Neural progenitor cell (in vitro differentiated cells): ENCODE measurements at regions not wholly inside any gene's neighbourhood (a gene's known extent, or its start where the extent isn't known, plus 50 kb on each side); places are given as distances from the start of the nearest gene placed in this dataset.
A peak's percentile ranks its signal among the peaks of the same experiment; 100 is the strongest.

Experiments used
- DNase-seq: peaks from one replicate; pipeline ENCODE4 v3.0.0-alpha.2; 2016; ENCODE audit warnings: low spot score
- H2AFZ ChIP-seq: fragments of 200-600 bp; sonication (generic); replicated peaks from 2 replicates; pipeline ENCODE4 v1.6.1; 2016; ENCODE audit warnings: antibody characterized with exemption
- H3F3A ChIP-seq: fragments of 200-600 bp; sonication (generic); 2 replicates; pipeline ENCODE4 v1.6.1; 2016; ENCODE audit warnings: antibody characterized with exemption, low read depth
- H3K27ac ChIP-seq: fragments of 200-600 bp; sonication (generic); 2 replicates; pipeline ENCODE4 v1.5.1; 2016; ENCODE audit warnings: mild to moderate bottlenecking
- H3K27me3 ChIP-seq: fragments of 200-600 bp; sonication (generic); 2 replicates; pipeline ENCODE4 v1.6.1; 2016; ENCODE audit warnings: mild to moderate bottlenecking, moderate library complexity
- H3K36me3 ChIP-seq: fragments of 200-600 bp; sonication (generic); 2 replicates; pipeline ENCODE4 v1.5.1; 2016
- H3K4me1 ChIP-seq: fragments of 200-600 bp; sonication (generic); 2 replicates; pipeline ENCODE4 v1.6.1; 2016; ENCODE audit warnings: mixed run types
- H3K4me2 ChIP-seq: fragments of 200-600 bp; sonication (generic); 2 replicates; pipeline ENCODE4 v1.6.1; 2016
- H3K4me3 ChIP-seq: fragments of 200-600 bp; sonication (generic); 2 replicates; pipeline ENCODE4 v1.5.1; 2016
- H3K79me2 ChIP-seq: fragments of 200-600 bp; sonication (generic); 2 replicates; pipeline ENCODE4 v1.6.1; 2016; ENCODE audit warnings: low read depth
- H3K9ac ChIP-seq: fragments of 200-600 bp; sonication (generic); 2 replicates; pipeline ENCODE4 v1.6.1; 2016
- H3K9me3 ChIP-seq: fragments of 200-600 bp; sonication (generic); 2 replicates; pipeline ENCODE4 v1.5.1; 2016; ENCODE audit warnings: low read depth
- H4K20me1 ChIP-seq: fragments of 200-600 bp; sonication (generic); 2 replicates; pipeline ENCODE4 v1.6.1; 2016; ENCODE audit warnings: low read depth
- H3K27ac Mint-ChIP-seq: 3 replicates; pipeline ENCODE4 v1.8.0; 2021; ENCODE audit warnings: mixed read lengths
- H3K27me3 Mint-ChIP-seq: 2 replicates; pipeline ENCODE4 v1.8.0; 2022; ENCODE audit warnings: low read depth, mild to moderate bottlenecking, inconsistent platforms, moderate library complexity, mixed read lengths; ENCODE audit not compliant: insufficient read depth
- H3K36me3 Mint-ChIP-seq: 3 replicates; pipeline ENCODE4 v1.8.0; 2021; ENCODE audit warnings: mixed read lengths
- H3K4me1 Mint-ChIP-seq: 3 replicates; pipeline ENCODE4 v1.8.0; 2021; ENCODE audit warnings: mixed read lengths
- H3K4me3 Mint-ChIP-seq: 3 replicates; pipeline ENCODE4 v1.8.0; 2021; ENCODE audit warnings: mild to moderate bottlenecking, moderate library complexity, mixed read lengths
- H3K9me3 Mint-ChIP-seq: 3 replicates; pipeline ENCODE4 v1.8.0; 2020; ENCODE audit warnings: mixed read lengths
- CTCF ChIP-seq: fragments of 200-600 bp; sonication (generic); IDR thresholded peaks from 2 replicates; pipeline ENCODE4 v1.5.1; 2017; ENCODE audit warnings: antibody characterized with exemption, mild to moderate bottlenecking
- EZH2 ChIP-seq: fragments of 200-600 bp; sonication (generic); IDR thresholded peaks from 2 replicates; pipeline ENCODE4 v1.6.1; 2017; ENCODE audit warnings: antibody characterized with exemption, mild to moderate bottlenecking, moderate library complexity
- EZH2phosphoT487 ChIP-seq: fragments of 200-600 bp; sonication (generic); IDR thresholded peaks from 2 replicates; pipeline ENCODE4 v1.6.1; 2017; ENCODE audit warnings: antibody characterized with exemption

GRCh38 chr6:56370561-56371211 is 123.3 kb upstream of the COL21A1 start:
- Histone ChIP-seq H2AFZ (no peak overlapping the region), H3K4me1 (peaks cover 17% of the 10 kb centered on the region), H4K20me1 (no peaks in the 10 kb centered on the region), H3K36me3 (no peaks in the 10 kb centered on the region), H3K9me3 (no peaks in the 10 kb centered on the region), H3K27me3 (no peaks in the 10 kb centered on the region), H3K4me2 (no peak overlapping the region), H3K27ac (no peak overlapping the region), H3K4me3 (no peak overlapping the region), H3K9ac (no peak overlapping the region), H3K79me2 (no peaks in the 10 kb centered on the region), H3F3A (no peaks in the 10 kb centered on the region)
- DNase-seq, result no peak
- Mint-ChIP-seq H3K4me3 (no peak overlapping the region), H3K27me3 (no peaks in the 10 kb centered on the region), H3K4me1 (peaks cover 15% of the 10 kb centered on the region), H3K36me3 (no peaks in the 10 kb centered on the region), H3K9me3 (no peaks in the 10 kb centered on the region), H3K27ac (no peak overlapping the region)
- no peak for TF ChIP-seq CTCF
- TF ChIP-seq EZH2phosphoT487, result no peak
- no peak for TF ChIP-seq EZH2

- Mint-ChIP-seq H3K36me3 (no peaks in the 10 kb centered on the region), H3K9me3 (no peaks in the 10 kb centered on the region), H3K27ac (no peak overlapping the region), H3K27me3 (no peaks in the 10 kb centered on the region), H3K4me1 (peaks cover 15% of the 10 kb centered on the region), H3K4me3 (no peak overlapping the region)
- no peaks in the 10 kb centered on the region for H3F3A ChIP-seq
- peak; percentile 68 for DNase-seq
- TF ChIP-seq CTCF, result peak; percentile 58
- TF ChIP-seq EZH2phosphoT487, result no peak
- H3K4me1 ChIP-seq, result peaks cover 17% of the 10 kb centered on the region
- no peaks in the 10 kb centered on the region for H3K36me3 ChIP-seq
- no peaks in the 10 kb centered on the region for H3K79me2 ChIP-seq
- H3K9me3 ChIP-seq, result no peaks in the 10 kb centered on the region
- no peaks in the 10 kb centered on the region for H3K27me3 ChIP-seq
- H2AFZ ChIP-seq, result peak overlapping the region; percentile 60
- H3K9ac ChIP-seq, result no peak overlapping the region
- H3K4me3 ChIP-seq, result no peak overlapping the region
- H4K20me1 ChIP-seq, result no peaks in the 10 kb centered on the region
- no peak overlapping the region for H3K27ac ChIP-seq
- no peak overlapping the region for H3K4me2 ChIP-seq
Observed at GRCh38 chr6:56370127-56370540, 122.8 kb upstream of the COL21A1 start.

DNA sequence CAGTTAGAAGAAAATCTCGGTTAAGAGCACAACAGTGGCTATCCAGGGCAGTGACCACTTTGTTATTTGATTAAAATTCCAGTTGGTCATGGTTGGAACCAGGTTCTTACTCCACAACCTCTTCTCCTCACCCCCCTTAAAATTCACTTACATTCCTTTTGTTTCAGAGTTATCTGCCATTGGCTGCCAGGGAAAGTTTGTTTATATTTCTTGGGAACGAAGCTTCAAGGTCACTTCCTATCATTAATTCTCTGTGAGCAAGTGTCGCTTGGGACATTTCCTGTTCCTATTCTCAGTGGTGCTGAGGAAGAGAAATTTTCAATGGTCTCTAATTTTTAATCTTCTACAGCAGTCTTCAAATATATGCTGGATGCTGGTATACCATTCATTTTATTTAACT is 121.1 kb upstream of the COL21A1 start:
- H3K4me1 Mint-ChIP-seq, result peaks cover 17% of the 10 kb centered on the region
- TF ChIP-seq EZH2phosphoT487 (no peak), CTCF (no peak), EZH2 (no peak)
- no peaks in the 10 kb centered on the region for H3K9me3 Mint-ChIP-seq

More for the DNA sequence above, 121.1 kb upstream of the COL21A1 start:
- H3K9ac ChIP-seq, result no peak overlapping the region
- H3K4me2 ChIP-seq, result no peak overlapping the region
- no peak overlapping the region for H3K27ac Mint-ChIP-seq
- H3K4me3 ChIP-seq, result no peak overlapping the region
- no peak for DNase-seq
- H3K79me2 ChIP-seq, result no peaks in the 10 kb centered on the region
- H3K9me3 ChIP-seq, result no peaks in the 10 kb centered on the region
- no peaks in the 10 kb centered on the region for H4K20me1 ChIP-seq
- no peak overlapping the region for H2AFZ ChIP-seq
- H3K4me3 Mint-ChIP-seq, result no peak overlapping the region
- H3K36me3 ChIP-seq, result no peaks in the 10 kb centered on the region
- H3K27me3 ChIP-seq, result no peaks in the 10 kb centered on the region
- H3F3A ChIP-seq, result no peaks in the 10 kb centered on the region
- peaks cover 17% of the 10 kb centered on the region for H3K4me1 ChIP-seq
- H3K36me3 Mint-ChIP-seq, result no peaks in the 10 kb centered on the region
- no peaks in the 10 kb centered on the region for H3K27me3 Mint-ChIP-seq
- H3K27ac ChIP-seq, result no peak overlapping the region
